ENCODE measurements at regions not wholly inside any gene's neighbourhood (a gene's known extent, or its start where the extent isn't known, plus 50 kb on each side); places are given as distances from the start of the nearest gene placed in this dataset.

DNA sequence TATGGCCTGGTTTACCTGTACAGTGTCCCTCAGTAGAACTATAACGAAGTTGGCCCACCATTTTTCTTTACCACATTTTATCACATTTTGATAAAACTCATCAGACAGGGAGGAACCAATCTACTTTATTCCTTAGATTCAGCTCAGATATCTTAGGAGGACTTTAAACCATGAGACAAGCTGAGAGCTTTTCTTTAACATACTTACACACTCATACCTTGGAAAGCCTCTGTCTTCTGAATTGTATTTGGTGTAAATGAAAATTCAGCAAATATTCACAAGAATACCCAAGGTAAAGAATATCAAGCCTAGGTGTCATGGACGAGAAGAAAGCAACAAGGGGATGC lies 313.2 kb downstream of the ENC1 start:
- no peak for DNase-seq (ENCODE audit: low read depth)
- H3K4me3 ChIP-seq (replicated peaks; ENCODE audit: low read depth, low read length) = no peak overlapping the region
- TF ChIP-seq, protein P1, sequence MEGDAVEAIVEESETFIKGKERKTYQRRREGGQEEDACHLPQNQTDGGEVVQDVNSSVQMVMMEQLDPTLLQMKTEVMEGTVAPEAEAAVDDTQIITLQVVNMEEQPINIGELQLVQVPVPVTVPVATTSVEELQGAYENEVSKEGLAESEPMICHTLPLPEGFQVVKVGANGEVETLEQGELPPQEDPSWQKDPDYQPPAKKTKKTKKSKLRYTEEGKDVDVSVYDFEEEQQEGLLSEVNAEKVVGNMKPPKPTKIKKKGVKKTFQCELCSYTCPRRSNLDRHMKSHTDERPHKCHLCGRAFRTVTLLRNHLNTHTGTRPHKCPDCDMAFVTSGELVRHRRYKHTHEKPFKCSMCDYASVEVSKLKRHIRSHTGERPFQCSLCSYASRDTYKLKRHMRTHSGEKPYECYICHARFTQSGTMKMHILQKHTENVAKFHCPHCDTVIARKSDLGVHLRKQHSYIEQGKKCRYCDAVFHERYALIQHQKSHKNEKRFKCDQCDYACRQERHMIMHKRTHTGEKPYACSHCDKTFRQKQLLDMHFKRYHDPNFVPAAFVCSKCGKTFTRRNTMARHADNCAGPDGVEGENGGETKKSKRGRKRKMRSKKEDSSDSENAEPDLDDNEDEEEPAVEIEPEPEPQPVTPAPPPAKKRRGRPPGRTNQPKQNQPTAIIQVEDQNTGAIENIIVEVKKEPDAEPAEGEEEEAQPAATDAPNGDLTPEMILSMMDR (IDR thresholded peaks at IDR 0.05; ENCODE audit: low read length, missing control alignments) = no peak

DNA sequence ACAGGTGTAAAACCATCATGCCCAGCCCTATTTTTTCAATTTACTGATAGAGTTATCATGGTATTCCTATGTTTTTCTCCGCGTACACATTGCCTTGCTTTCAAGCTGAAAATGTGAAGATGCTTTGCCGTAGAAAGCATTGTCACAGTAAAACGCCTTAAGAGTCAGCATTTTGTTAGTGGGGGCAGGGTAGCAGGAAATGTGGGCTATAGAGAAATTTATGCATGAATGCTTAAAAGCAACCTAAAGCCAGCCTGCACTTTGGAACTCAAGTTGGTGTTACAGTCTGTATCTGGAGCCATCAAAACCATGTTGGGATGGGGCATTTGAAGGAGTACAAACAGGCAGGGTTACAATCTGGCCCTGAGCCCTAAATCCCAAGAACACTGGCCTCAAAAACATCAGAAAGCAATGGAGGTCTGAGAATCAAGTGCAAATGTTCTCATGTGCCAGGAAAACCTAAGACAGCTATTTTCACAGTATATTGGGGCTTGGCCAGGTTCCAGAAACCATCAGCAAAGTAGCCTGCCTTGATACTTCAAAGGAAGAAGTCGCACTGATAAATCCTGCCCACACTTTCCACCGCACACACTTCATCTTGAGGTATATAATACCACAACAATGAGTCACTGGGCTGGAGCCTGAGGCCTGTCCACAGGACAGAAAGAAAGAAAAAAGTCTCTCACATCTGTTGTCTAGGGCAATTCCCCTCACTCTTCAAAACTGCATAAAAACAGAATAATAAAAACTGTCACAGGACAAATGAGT lies 313.8 kb downstream of the ENC1 start:
- H3K4me3 ChIP-seq (replicated peaks; ENCODE audit: low read depth, low read length) = no peak overlapping the region
- peak; percentile 92 for DNase-seq (ENCODE audit: low read depth)
- TF ChIP-seq, protein P1 (IDR thresholded peaks at IDR 0.05; ENCODE audit: low read length, missing control alignments) = no peak

DNA sequence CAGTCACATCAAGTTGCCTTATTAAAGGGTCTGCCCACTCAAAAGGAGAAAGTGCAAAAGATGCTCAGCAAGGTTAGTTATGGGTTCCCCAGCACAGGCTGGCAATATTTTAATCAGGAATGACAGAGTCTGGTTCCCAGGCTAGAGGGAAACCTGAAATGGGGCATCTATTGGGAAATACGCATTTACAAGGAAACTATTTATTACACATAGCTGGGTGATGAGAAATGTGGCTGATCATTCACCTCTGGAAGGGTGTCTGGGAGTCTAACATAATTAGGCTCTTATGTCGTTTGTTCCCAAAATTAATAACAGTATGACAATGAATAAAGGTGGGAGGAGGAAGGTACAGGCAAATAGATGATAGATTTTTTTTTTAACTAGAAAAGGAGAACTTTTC lies 314.7 kb downstream of the ENC1 start:
- TF ChIP-seq, protein P1 (IDR thresholded peaks at IDR 0.05; ENCODE audit: low read length, missing control alignments) = no peak
- DNase-seq (ENCODE audit: low read depth) = no peak
- H3K4me3 ChIP-seq (replicated peaks; ENCODE audit: low read depth, low read length) = no peak overlapping the region

DNA sequence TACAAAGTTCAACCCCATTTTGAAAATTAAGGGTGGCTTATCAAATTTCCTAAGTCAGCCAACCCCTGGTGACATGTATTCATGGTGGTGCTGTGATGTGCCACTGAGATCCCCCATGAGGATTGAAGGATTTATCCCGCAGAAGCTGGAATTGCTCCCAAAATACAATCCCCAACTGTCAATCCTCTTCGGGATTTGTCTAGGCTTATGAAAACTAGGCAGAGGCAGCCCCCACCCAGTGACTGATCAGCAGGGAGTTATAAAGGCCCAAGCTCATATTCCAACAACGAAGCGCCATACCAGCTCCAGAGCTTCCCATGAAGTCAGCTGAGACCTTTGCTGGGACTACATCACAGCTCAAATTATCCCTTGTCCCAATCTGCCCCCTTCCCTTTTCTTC lies 316.0 kb downstream of the ENC1 start:
- TF ChIP-seq, protein P1 (IDR thresholded peaks at IDR 0.05; ENCODE audit: low read length, missing control alignments) = no peak
- no peak for DNase-seq (ENCODE audit: low read depth)
- H3K4me3 ChIP-seq (replicated peaks; ENCODE audit: low read depth, low read length) = no peak overlapping the region

DNA sequence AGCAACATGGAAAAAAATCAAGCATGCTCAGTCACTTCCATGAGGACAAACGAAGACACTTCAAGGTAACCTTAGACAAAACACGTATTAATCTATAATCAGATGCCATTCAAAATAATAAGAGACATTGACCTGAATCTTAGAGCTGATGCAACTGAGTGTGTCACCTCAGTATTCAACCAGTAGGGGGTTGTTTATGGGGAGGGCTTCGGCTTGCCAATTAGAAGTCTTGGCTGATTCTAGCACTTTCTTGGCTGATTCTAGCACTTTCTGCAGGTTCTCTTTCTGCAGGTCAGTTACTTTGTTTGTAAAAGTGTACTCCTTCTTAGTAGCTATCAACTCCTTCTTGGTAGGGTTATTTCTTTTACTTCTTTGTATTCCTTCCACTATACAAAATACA lies 317.6 kb downstream of the ENC1 start:
- H3K4me3 ChIP-seq (replicated peaks; ENCODE audit: low read depth, low read length) = no peak overlapping the region
- TF ChIP-seq, protein P1 (IDR thresholded peaks at IDR 0.05; ENCODE audit: low read length, missing control alignments) = no peak
- DNase-seq (ENCODE audit: low read depth) = no peak

DNA sequence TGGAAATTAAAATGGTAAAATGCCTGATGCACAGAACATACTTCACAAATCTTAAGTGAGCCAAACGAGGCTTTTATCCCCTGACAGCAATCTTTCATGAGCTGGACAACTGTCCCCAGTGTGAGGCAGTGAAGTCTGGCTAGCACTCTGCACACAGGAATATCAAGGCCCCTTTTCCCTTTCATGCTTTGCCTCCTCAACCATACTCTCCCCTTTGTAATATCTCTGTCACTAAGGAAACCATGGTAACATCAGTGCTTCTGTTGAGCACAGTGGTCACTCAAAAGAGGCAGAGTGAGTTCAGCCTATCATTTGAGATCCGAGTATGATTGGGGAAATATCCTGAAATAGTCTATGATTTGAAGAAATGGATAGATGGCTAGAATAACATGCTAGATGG lies 318.3 kb downstream of the ENC1 start:
- DNase-seq (ENCODE audit: low read depth) = no peak
- TF ChIP-seq, protein P1 (IDR thresholded peaks at IDR 0.05; ENCODE audit: low read length, missing control alignments) = no peak
- H3K4me3 ChIP-seq (replicated peaks; ENCODE audit: low read depth, low read length) = no peak overlapping the region

DNA sequence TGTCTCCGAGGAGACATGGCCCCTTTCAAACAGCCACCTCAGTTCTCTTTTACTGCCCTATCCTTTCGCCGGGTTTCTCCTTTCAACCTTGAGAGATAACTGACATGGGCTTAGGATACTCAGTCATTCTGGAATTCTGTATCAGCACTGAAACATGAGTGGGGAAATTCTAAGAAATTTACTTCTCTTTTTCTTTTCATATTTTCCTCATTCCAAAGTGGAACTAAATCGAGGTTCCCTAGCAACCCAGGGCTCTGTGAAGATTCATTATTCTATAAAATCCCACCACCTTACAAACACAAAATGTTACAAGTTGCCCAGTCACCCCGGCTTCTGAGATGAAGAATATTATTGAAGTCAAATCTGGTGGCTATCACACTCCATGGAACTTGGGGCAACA lies 319.2 kb downstream of the ENC1 start:
- TF ChIP-seq, protein P1 (IDR thresholded peaks at IDR 0.05; ENCODE audit: low read length, missing control alignments) = no peak
- H3K4me3 ChIP-seq (replicated peaks; ENCODE audit: low read depth, low read length) = no peak overlapping the region
- DNase-seq (ENCODE audit: low read depth) = no peak
